ENCODE measurements at regions not wholly inside any gene's neighbourhood (a gene's known extent, or its start where the extent isn't known, plus 50 kb on each side); places are given as distances from the start of the nearest gene placed in this dataset.

- TF ChIP-seq, protein P1, sequence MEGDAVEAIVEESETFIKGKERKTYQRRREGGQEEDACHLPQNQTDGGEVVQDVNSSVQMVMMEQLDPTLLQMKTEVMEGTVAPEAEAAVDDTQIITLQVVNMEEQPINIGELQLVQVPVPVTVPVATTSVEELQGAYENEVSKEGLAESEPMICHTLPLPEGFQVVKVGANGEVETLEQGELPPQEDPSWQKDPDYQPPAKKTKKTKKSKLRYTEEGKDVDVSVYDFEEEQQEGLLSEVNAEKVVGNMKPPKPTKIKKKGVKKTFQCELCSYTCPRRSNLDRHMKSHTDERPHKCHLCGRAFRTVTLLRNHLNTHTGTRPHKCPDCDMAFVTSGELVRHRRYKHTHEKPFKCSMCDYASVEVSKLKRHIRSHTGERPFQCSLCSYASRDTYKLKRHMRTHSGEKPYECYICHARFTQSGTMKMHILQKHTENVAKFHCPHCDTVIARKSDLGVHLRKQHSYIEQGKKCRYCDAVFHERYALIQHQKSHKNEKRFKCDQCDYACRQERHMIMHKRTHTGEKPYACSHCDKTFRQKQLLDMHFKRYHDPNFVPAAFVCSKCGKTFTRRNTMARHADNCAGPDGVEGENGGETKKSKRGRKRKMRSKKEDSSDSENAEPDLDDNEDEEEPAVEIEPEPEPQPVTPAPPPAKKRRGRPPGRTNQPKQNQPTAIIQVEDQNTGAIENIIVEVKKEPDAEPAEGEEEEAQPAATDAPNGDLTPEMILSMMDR (IDR thresholded peaks at IDR 0.05; ENCODE audit: low read depth, low read length, missing input control) = no peak
- no peak for TF ChIP-seq RAD21 (IDR thresholded peaks at IDR 0.05)
- TF ChIP-seq REST (IDR thresholded peaks at IDR 0.05) = no peak
- no peak for TF ChIP-seq TAF1 (conservative IDR thresholded peaks at IDR 0.05)
- no peak for TF ChIP-seq GABPA (IDR thresholded peaks at IDR 0.05 in 1 of 2, conservative IDR thresholded peaks at IDR 0.05 in 1 of 2)
- TF ChIP-seq JUND (IDR thresholded peaks at IDR 0.05) = no peak
Measured at GRCh38 chr12:30015631-30016337, 232.0 kb upstream of the TMTC1 start.
